Epithelial cell of esophagus (primary cell): ENCODE measurements at regions not wholly inside any gene's neighbourhood (a gene's known extent, or its start where the extent isn't known, plus 50 kb on each side); places are given as distances from the start of the nearest gene placed in this dataset.

Experiments
- DNase-seq: peaks from one replicate; pipeline ENCODE4 v3.0.0; 2010; ENCODE audit warnings: low read depth
- H3K4me3 ChIP-seq: 2 replicates; pipeline ENCODE4 v1.5.1; 2011; ENCODE audit warnings: mild to moderate bottlenecking, low read length, control low read depth
- CTCF ChIP-seq: IDR thresholded peaks from 2 replicates; pipeline ENCODE4 v1.5.1; 2011; ENCODE audit warnings: low read depth, mild to moderate bottlenecking, low read length, control low read depth, inconsistent platforms; ENCODE audit not compliant: insufficient read depth; ENCODE audit errors: missing control alignments

DNA sequence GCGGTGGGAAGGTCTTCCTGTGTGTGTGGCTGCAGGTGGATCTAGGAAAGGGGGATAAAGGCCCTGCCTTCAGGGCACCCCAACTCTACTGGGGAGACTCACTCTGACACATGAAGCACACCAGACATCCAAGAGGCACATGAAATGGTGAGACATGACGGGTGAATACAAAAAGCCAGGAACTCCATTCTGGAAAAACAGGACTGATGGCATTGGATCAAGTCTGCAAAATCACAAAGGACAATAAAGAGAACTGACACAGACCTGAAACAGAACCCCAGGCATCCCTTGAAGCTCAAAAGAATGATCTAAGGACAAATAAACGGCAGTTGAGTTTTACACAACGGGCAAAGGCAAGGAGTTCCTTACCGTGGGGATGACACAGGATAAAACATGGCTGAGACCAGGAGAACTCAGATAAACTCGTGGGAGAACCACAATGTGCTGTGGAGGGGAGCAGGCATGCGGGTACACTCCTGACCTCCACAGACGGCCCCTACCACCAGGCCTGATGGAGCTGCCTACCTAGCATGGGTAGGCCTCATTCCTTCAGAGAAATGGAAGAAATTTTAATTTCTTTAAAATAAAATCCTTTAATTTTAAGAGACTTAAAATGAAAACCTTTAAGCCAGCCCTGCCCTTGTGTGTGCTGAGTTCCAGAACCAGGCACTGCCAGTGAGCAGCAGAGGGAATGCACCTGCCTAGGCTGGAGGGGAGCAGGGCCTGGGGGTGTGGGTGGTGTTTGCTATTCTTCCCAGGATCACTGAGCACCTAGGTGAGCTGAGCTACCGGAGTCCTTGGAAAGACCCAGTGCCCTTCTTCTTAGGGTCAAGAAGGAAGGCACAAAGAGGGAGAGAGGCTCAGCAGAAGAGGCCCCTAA, 100.1 kb downstream of the SINHCAF start:
- peak; percentile 45 for DNase-seq

GRCh38 chr12:31226639-31227038, 99.3 kb downstream of the SINHCAF start:
- DNase-seq, result no peak
- TF ChIP-seq CTCF, result no peak
- H3K4me3 ChIP-seq, result no peak overlapping the region

More for the DNA sequence above, 100.1 kb downstream of the SINHCAF start:
- no peak for TF ChIP-seq CTCF
- no peak overlapping the region for H3K4me3 ChIP-seq

DNA sequence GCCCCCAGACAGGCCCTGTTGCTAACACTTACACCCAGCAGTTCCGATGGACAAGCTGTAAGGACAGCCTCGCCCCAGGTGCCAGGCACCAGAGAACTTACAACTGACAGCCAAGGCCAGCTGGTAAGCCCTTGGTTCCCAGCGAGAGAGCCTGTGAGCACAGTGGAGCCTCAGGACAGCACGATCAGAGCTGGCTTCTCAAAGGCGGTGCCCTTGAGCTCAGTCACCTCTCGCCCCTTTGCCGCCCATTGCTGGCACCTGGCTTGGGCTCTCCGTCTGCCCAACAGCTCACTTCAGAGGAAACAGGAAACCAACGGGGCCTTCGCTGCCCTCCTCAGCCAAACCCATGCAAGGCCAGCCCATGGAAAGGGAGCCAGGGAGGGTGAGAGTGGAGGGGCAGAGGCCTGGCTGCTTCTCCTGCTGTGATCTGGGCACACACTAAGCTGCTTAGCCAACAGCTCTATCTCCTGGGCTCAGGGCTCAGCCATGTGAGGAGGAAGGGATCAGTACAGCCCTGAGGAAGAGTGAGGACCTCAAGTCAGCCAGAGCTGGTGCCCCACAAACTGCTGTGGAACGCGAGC, 98.5 kb downstream of the SINHCAF start:
- no peak for DNase-seq
- no peak overlapping the region for H3K4me3 ChIP-seq
- TF ChIP-seq CTCF, result no peak

GRCh38 chr12:31228811-31229792, 96.8 kb downstream of the SINHCAF start:
- TF ChIP-seq CTCF, result no peak
- DNase-seq, result no peak
- no peak overlapping the region for H3K4me3 ChIP-seq

GRCh38 chr12:31230004-31230403, 95.9 kb downstream of the SINHCAF start:
- peak; percentile 81 for DNase-seq
- TF ChIP-seq CTCF, result no peak
- H3K4me3 ChIP-seq, result no peak overlapping the region
